ENCODE measurements at regions not wholly inside any gene's neighbourhood (a gene's known extent, or its start where the extent isn't known, plus 50 kb on each side); places are given as distances from the start of the nearest gene placed in this dataset.

- Histone ChIP-seq H3K4me3 (no peak overlapping the region), H3K4me1 (replicated peaks in 1 of 2; ENCODE audit: control insufficient read depth in 2 of 2, insufficient read depth in 2 of 2, low read length in 2 of 2) (no peaks in the 10 kb centered on the region), H3K79me2 (ENCODE audit: control insufficient read depth, insufficient read depth, low read length) (no peaks in the 10 kb centered on the region), H3K27me3 (ENCODE audit: control insufficient read depth in 2 of 2, insufficient read depth in 2 of 2, low read length in 2 of 2) (no peaks in the 10 kb centered on the region), H3K4me2 (ENCODE audit: insufficient read depth, low read length) (no peak overlapping the region), H4K20me1 (replicated peaks; ENCODE audit: control insufficient read depth, insufficient read depth, low read length) (no peaks in the 10 kb centered on the region), H3K9ac (ENCODE audit: insufficient read depth in 1 of 2, low read depth in 2 of 2, low read length in 2 of 2) (no peak overlapping the region), H3K9me1 (ENCODE audit: control insufficient read depth, insufficient read depth, low read length) (no peaks in the 10 kb centered on the region), H2AFZ (ENCODE audit: low read depth, low read length) (no peak overlapping the region), H3K36me3 (ENCODE audit: control insufficient read depth, insufficient read depth, low read length) (no peaks in the 10 kb centered on the region), H3K27ac (ENCODE audit: extremely low read depth, low read depth, low read length) (no peak overlapping the region), H3K9me3 (replicated peaks; ENCODE audit: control insufficient read depth, insufficient read depth, low read depth, low read length) (no peaks in the 10 kb centered on the region)
- TF ChIP-seq CBX8 (IDR thresholded peaks at IDR 0.05; ENCODE audit: borderline replicate concordance, extremely low read depth, low read depth, low read length, poor library complexity, severe bottlenecking) (no peak), RFX7 (CRISPR knock-in tag; IDR thresholded peaks at IDR 0.05) (no peak), ZNF407 (IDR thresholded peaks at IDR 0.05; ENCODE audit: low read depth) (no peak), FOXK1 (CRISPR knock-in tag; IDR thresholded peaks at IDR 0.05; ENCODE audit: borderline replicate concordance) (no peak), BCOR (IDR thresholded peaks at IDR 0.05) (no peak)
- DNase-seq (ENCODE audit: extremely low read depth in 1 of 4, low spot score in 3 of 4): no peak
- CTCF ChIA-PET (ENCODE audit: low intra/inter-chr PET ratio): no interaction called here
- ATAC-seq: no peak
- POLR2A ChIA-PET: no interaction called here
- 0% methylated on average over 6 of the region's 6 CpGs for WGBS (ENCODE audit: insufficient coverage, low coverage, missing lambda C conversion rate)
- in situ Hi-C loops (cut with MboI): no loop called here
- BruUV-seq (replicated peaks): no TSS peak
- intact Hi-C loops (cut with micrococcal nuclease): no loop called here
- no peak for FAIRE-seq
Measured at GRCh38 chr2:13522917-13523821, 806.4 kb downstream of the TRIB2 start.
